GM12874 (cell line): ENCODE measurements at regions not wholly inside any gene's neighbourhood (a gene's known extent, or its start where the extent isn't known, plus 50 kb on each side); places are given as distances from the start of the nearest gene placed in this dataset.

ENCODE experiments used
- CTCF ChIP-seq: IDR thresholded peaks from 2 replicates; pipeline ENCODE4 v1.5.1; 2011; ENCODE audit warnings: low read depth, mild to moderate bottlenecking, control low read depth, low read length, moderate library complexity; ENCODE audit not compliant: insufficient read depth

- TF ChIP-seq CTCF = no peak
These were observed 152.1 kb upstream of the SEMA3C start for GRCh38 chr7:81070956-81071355.

DNA sequence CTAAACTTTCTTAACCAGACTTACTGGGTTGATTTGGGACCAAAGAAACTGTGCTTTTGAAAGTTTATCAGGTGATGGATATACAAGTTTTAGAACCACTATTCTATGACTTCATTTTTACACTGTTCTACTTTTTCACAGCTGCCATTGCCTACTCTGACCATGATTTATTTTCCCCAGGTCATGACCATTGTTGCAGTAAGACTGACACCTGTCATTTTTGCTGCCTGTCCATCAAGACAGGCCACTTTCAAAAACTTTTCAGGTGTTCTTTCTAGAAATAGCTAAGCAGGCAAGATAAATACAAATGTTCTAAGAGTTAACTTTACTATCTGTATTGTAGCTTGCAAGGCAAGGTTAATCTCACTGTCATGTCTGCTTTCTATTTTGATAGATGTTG lies 147.9 kb upstream of the SEMA3C start:
- TF ChIP-seq CTCF = no peak

GRCh38 chr7:81064426-81064825 lies 145.6 kb upstream of the SEMA3C start:
- TF ChIP-seq CTCF = no peak

DNA sequence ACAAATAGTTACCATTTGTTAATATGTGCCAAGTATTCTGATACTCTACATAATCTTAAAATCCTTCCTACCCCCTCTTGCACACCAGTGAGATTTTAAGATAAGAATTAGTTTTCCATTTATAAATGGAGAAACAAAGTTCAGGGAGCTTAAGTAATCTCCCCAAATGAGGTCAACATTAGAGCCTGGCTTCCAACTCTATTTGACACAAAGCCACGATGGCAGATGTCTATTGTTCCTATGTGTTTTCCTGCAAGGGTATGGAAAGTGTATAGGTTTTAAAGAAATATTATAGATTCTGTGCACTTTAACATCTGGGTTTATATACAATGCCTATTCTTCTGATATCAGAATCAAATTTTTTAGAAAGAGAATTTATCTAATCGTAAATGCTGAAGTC lies 143.9 kb upstream of the SEMA3C start:
- TF ChIP-seq CTCF = no peak

- no peak for TF ChIP-seq CTCF
These were observed 134.8 kb upstream of the SEMA3C start for GRCh38 chr7:81053623-81054022.

GRCh38 chr7:81051811-81052413 lies 133.1 kb upstream of the SEMA3C start:
- no peak for TF ChIP-seq CTCF

- TF ChIP-seq CTCF = no peak
These were observed 126.7 kb upstream of the SEMA3C start for GRCh38 chr7:81045491-81046030.

- TF ChIP-seq CTCF = no peak
These were observed 121.6 kb upstream of the SEMA3C start for GRCh38 chr7:81040496-81040895.
